Activated naive CD4-positive, alpha-beta T cell treated with anti-CD3 and anti-CD28 coated beads, Interleukin-2, amount 50 U/mL, for 24 hours (primary cell): ENCODE measurements at regions not wholly inside any gene's neighbourhood (a gene's known extent, or its start where the extent isn't known, plus 50 kb on each side); places are given as distances from the start of the nearest gene placed in this dataset.

ENCODE experiments used
- H3K27ac Mint-ChIP-seq: one replicate; pipeline ENCODE4 v1.8.0; 2021; ENCODE audit warnings: mild to moderate bottlenecking, mixed read lengths
- H3K27me3 Mint-ChIP-seq: one replicate; pipeline ENCODE4 v1.8.0; 2021; ENCODE audit warnings: mixed read lengths
- H3K36me3 Mint-ChIP-seq: one replicate; pipeline ENCODE4 v1.8.0; 2021; ENCODE audit warnings: mixed read lengths
- H3K4me1 Mint-ChIP-seq: one replicate; pipeline ENCODE4 v1.8.0; 2021; ENCODE audit warnings: mixed read lengths
- H3K4me3 Mint-ChIP-seq: one replicate; pipeline ENCODE4 v1.8.0; 2021; ENCODE audit warnings: mild to moderate bottlenecking, mixed read lengths
- H3K9me3 Mint-ChIP-seq: one replicate; pipeline ENCODE4 v1.8.0; 2021; ENCODE audit warnings: mixed read lengths

DNA sequence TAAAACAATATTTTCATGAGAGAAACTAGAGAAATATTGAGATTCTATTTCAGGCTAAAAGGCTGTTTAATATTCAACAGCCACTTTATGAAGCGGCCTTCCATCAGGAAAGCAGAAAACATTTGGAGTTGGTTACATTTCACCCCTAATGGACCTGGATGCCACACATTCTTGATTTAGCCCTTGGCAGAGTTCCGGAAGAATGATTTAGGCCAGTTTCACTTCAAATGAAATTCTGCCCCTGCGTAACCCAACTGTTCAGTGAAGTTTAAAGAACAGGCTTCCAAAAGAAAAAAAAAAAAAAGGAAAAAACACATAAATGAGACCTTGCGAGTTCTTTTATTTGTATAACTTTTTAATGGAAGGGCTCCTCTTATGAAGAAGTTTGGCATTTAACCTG lies 239.2 kb upstream of the AKR1E2 start:
- Mint-ChIP-seq H3K4me1 (no peaks in the 10 kb centered on the region), H3K9me3 (no peaks in the 10 kb centered on the region), H3K36me3 (no peaks in the 10 kb centered on the region), H3K4me3 (no peak overlapping the region), H3K27me3 (peaks cover 5% of the 10 kb centered on the region), H3K27ac (no peak overlapping the region)

DNA sequence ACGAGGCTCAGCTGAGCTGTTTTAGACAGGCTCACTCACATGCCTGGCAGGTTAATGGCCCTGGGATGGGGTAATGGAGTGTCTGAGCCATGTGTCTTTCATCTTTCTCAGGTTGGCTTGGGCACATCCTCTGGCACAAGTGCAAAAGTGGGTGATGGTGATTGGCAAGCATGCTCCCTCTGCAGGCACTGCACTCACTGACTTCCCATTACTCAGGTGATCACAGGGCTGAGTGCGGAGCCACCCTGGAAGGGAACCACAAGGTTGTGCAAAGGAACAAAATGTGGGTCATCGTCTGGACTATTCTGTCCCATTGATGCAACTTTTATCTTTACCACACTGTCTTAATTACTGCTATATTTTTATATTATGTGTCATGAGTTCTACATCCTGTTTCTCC lies 244.1 kb upstream of the AKR1E2 start:
- no peak overlapping the region for H3K27ac Mint-ChIP-seq
- no peaks in the 10 kb centered on the region for H3K4me1 Mint-ChIP-seq
- peaks cover 5% of the 10 kb centered on the region for H3K27me3 Mint-ChIP-seq
- no peaks in the 10 kb centered on the region for H3K36me3 Mint-ChIP-seq
- no peaks in the 10 kb centered on the region for H3K9me3 Mint-ChIP-seq
- H3K4me3 Mint-ChIP-seq = no peak overlapping the region

DNA sequence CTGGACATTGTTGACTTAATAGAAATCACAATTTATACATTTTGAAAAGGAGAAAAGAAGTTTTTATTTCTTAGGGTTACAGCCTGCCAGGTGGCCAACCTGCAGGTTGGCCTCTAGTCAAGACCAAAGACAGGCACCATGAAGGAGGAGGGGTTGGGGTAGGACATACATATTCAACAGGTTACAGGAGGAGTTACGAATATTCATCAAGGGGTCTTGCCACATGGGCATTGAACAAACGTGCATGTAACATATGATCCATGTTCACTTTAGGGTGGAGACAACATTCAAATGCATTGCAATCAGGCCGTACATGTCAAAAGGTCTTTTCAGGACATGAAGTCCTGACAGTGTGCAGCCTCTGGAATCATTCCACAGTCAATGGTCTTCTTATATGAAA lies 246.2 kb upstream of the AKR1E2 start:
- Mint-ChIP-seq H3K4me1 (no peaks in the 10 kb centered on the region), H3K9me3 (no peaks in the 10 kb centered on the region), H3K36me3 (no peaks in the 10 kb centered on the region), H3K4me3 (no peak overlapping the region), H3K27ac (no peak overlapping the region), H3K27me3 (peaks cover 11% of the 10 kb centered on the region)

DNA sequence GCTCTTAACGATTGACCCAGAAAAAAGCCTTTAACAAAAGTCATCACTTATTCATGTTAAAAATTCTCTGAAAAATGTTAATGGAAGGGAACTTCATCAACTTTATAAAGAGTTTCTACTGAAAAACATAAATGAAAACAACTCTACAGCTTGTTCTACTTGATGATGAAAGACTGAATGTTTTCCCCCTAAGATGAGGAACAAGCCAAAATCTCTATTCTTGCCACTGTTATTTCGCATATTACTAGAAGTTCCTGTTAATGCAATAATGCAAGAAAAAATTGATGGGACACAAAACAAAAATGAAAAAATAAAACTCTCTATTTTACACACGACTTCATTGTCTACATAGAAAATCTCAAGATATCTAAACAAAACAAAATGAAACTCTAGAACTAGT lies 249.8 kb upstream of the AKR1E2 start:
- H3K4me3 Mint-ChIP-seq = no peak overlapping the region

GRCh38 chr10:4569151-4569550 lies 256.9 kb upstream of the AKR1E2 start:
- peaks cover 5% of the 10 kb centered on the region for H3K27me3 Mint-ChIP-seq
- H3K4me3 Mint-ChIP-seq = no peak overlapping the region
- no peak overlapping the region for H3K27ac Mint-ChIP-seq
- no peaks in the 10 kb centered on the region for H3K36me3 Mint-ChIP-seq
- no peaks in the 10 kb centered on the region for H3K9me3 Mint-ChIP-seq
- H3K4me1 Mint-ChIP-seq = no peaks in the 10 kb centered on the region

More for the DNA sequence above, 249.8 kb upstream of the AKR1E2 start:
- peaks cover 11% of the 10 kb centered on the region for H3K27me3 Mint-ChIP-seq
- H3K9me3 Mint-ChIP-seq = no peaks in the 10 kb centered on the region
- H3K27ac Mint-ChIP-seq = no peak overlapping the region
- no peaks in the 10 kb centered on the region for H3K36me3 Mint-ChIP-seq
- no peaks in the 10 kb centered on the region for H3K4me1 Mint-ChIP-seq

- H3K27me3 Mint-ChIP-seq = peaks cover 6% of the 10 kb centered on the region
- no peak overlapping the region for H3K27ac Mint-ChIP-seq
- H3K4me3 Mint-ChIP-seq = no peak overlapping the region
- H3K36me3 Mint-ChIP-seq = no peaks in the 10 kb centered on the region
- no peaks in the 10 kb centered on the region for H3K9me3 Mint-ChIP-seq
- H3K4me1 Mint-ChIP-seq = no peaks in the 10 kb centered on the region
Observed at GRCh38 chr10:4568731-4569130, 257.3 kb upstream of the AKR1E2 start.

- Mint-ChIP-seq H3K36me3 (no peaks in the 10 kb centered on the region), H3K4me3 (no peak overlapping the region), H3K27me3 (peaks cover 8% of the 10 kb centered on the region), H3K27ac (no peak overlapping the region), H3K4me1 (no peaks in the 10 kb centered on the region), H3K9me3 (no peaks in the 10 kb centered on the region)
Observed at GRCh38 chr10:4568086-4568485, 257.9 kb upstream of the AKR1E2 start.

DNA sequence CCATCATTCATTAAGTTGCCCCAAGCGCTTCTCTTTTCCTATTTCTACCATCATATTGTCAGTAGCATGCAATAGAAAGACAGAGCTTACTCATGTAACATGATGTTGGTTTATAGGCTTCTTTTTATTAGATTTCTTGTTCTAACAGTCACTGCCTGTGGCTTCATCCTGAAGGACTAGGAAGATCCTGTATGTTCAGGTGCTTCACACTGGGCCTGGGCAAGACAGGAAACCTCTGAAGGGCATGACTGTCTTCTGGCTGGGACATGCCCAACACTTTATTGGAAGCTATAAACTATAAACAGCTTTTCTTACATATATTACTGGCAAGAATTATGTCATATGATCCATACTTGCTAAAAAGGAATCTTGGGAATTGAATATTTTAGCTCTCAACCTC lies 258.4 kb upstream of the AKR1E2 start:
- no peaks in the 10 kb centered on the region for H3K4me1 Mint-ChIP-seq
- H3K9me3 Mint-ChIP-seq = no peaks in the 10 kb centered on the region
- no peak overlapping the region for H3K4me3 Mint-ChIP-seq
- H3K27me3 Mint-ChIP-seq = peaks cover 8% of the 10 kb centered on the region
- no peak overlapping the region for H3K27ac Mint-ChIP-seq
- H3K36me3 Mint-ChIP-seq = no peaks in the 10 kb centered on the region

- peaks cover 8% of the 10 kb centered on the region for H3K27me3 Mint-ChIP-seq
- H3K27ac Mint-ChIP-seq = no peak overlapping the region
- no peaks in the 10 kb centered on the region for H3K4me1 Mint-ChIP-seq
Observed at GRCh38 chr10:4566011-4566410, 260.0 kb upstream of the AKR1E2 start.

GRCh38 chr10:4561296-4561695 lies 264.7 kb upstream of the AKR1E2 start:
- H3K27me3 Mint-ChIP-seq = peaks cover 9% of the 10 kb centered on the region
- H3K36me3 Mint-ChIP-seq = peaks cover 2% of the 10 kb centered on the region
- H3K27ac Mint-ChIP-seq = no peak overlapping the region
- H3K4me1 Mint-ChIP-seq = no peaks in the 10 kb centered on the region
- H3K9me3 Mint-ChIP-seq = peaks cover 6% of the 10 kb centered on the region
- no peak overlapping the region for H3K4me3 Mint-ChIP-seq

More at GRCh38 chr10:4566011-4566410, 260.0 kb upstream of the AKR1E2 start:
- Mint-ChIP-seq H3K36me3 (no peaks in the 10 kb centered on the region), H3K4me3 (no peak overlapping the region), H3K9me3 (no peaks in the 10 kb centered on the region)

DNA sequence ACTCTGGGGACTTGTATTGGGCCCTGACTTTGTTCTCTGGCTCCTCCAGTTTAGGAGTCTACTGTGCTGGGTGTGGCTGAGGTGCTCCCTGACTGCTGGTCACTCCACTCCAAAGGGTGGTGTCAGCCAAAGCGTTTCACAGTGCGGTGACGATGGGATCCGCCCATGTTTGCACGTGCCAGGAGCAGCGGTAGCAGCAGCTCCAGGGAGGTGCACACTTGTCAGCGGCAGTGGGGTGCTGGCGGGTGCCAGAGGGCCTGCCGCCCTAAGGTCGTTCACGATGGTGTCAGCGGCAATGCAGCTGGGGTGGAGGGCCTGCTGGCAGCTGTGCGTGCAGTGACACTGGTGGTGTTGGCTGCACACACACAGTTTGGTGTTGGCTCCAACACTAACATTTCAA lies 268.5 kb upstream of the AKR1E2 start:
- peaks cover 6% of the 10 kb centered on the region for H3K9me3 Mint-ChIP-seq
- H3K4me3 Mint-ChIP-seq = no peak overlapping the region
- peaks cover 8% of the 10 kb centered on the region for H3K27me3 Mint-ChIP-seq
- H3K36me3 Mint-ChIP-seq = peaks cover 2% of the 10 kb centered on the region
- H3K27ac Mint-ChIP-seq = no peak overlapping the region
- H3K4me1 Mint-ChIP-seq = no peaks in the 10 kb centered on the region

- Mint-ChIP-seq H3K4me3 (no peak overlapping the region), H3K9me3 (peaks cover 6% of the 10 kb centered on the region), H3K36me3 (peaks cover 2% of the 10 kb centered on the region), H3K4me1 (no peaks in the 10 kb centered on the region), H3K27ac (no peak overlapping the region), H3K27me3 (peaks cover 5% of the 10 kb centered on the region)
Observed at GRCh38 chr10:4556527-4556926, 269.5 kb upstream of the AKR1E2 start.

DNA sequence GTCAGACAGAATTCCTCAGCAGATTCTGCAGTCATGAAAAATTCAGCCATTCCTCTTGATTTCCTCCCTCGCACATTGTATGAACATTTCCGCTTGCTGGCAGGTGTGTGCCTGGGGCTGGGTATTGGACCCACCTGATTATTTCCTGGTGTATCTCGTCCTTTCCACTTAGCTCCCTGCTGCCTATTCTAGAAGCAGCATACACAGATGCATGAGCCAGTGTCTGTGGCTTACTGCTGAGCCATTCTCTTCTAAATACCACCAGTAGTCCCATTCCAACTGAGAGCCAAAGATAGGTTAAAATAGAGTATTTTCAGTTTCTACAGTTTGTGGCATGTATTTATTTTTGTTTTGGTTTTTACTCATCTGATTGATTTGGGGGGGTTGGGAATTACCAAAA lies 270.1 kb upstream of the AKR1E2 start:
- H3K9me3 Mint-ChIP-seq = peaks cover 6% of the 10 kb centered on the region
- H3K36me3 Mint-ChIP-seq = peaks cover 2% of the 10 kb centered on the region

GRCh38 chr10:4549139-4549653 lies 276.8 kb upstream of the AKR1E2 start:
- Mint-ChIP-seq H3K4me1 (no peaks in the 10 kb centered on the region), H3K27ac (peak overlapping the region; percentile 19), H3K9me3 (no peaks in the 10 kb centered on the region), H3K36me3 (no peaks in the 10 kb centered on the region), H3K4me3 (no peak overlapping the region), H3K27me3 (peaks cover 10% of the 10 kb centered on the region)

More for the DNA sequence above, 270.1 kb upstream of the AKR1E2 start:
- Mint-ChIP-seq H3K27me3 (peaks cover 5% of the 10 kb centered on the region), H3K27ac (no peak overlapping the region), H3K4me3 (no peak overlapping the region), H3K4me1 (no peaks in the 10 kb centered on the region)

DNA sequence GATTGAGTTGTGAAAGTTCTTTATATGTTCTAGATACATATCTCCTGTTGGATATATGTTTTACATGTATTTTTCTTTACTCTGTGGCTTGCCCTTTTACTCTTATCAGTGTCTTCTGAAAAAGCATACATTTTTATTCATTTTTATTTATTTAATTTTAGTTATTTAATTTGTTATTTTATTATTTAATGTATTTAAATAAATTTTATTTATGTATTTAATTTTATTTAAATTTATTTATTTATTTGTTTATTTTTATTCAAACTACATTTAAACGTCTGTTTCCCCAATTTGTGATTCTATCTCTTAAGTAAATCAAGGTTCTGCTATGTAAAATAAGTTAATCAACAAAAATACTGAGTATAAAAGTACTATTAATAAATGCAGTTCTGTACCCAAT lies 279.1 kb upstream of the AKR1E2 start:
- H3K9me3 Mint-ChIP-seq = no peaks in the 10 kb centered on the region
- H3K27ac Mint-ChIP-seq = no peak overlapping the region
- peaks cover 13% of the 10 kb centered on the region for H3K27me3 Mint-ChIP-seq
- H3K36me3 Mint-ChIP-seq = no peaks in the 10 kb centered on the region
- H3K4me3 Mint-ChIP-seq = no peak overlapping the region
- H3K4me1 Mint-ChIP-seq = no peaks in the 10 kb centered on the region

GRCh38 chr10:4546500-4546899 lies 279.5 kb upstream of the AKR1E2 start:
- Mint-ChIP-seq H3K4me3 (no peak overlapping the region), H3K27me3 (peaks cover 13% of the 10 kb centered on the region), H3K9me3 (no peaks in the 10 kb centered on the region), H3K36me3 (no peaks in the 10 kb centered on the region), H3K4me1 (no peaks in the 10 kb centered on the region), H3K27ac (no peak overlapping the region)

- no peaks in the 10 kb centered on the region for H3K36me3 Mint-ChIP-seq
- H3K4me3 Mint-ChIP-seq = no peak overlapping the region
- peak overlapping the region; percentile 9 for H3K27ac Mint-ChIP-seq
- peaks cover 13% of the 10 kb centered on the region for H3K27me3 Mint-ChIP-seq
- no peaks in the 10 kb centered on the region for H3K4me1 Mint-ChIP-seq
- H3K9me3 Mint-ChIP-seq = no peaks in the 10 kb centered on the region
Observed at GRCh38 chr10:4545062-4545461, 280.9 kb upstream of the AKR1E2 start.
